HG03060 (cell line): ENCODE measurements at regions not wholly inside any gene's neighbourhood (a gene's known extent, or its start where the extent isn't known, plus 50 kb on each side); places are given as distances from the start of the nearest gene placed in this dataset.

Source experiments
- ATAC-seq: cut with Tn5 transposase; IDR thresholded peaks from one replicate; pipeline ENCODE4 v1.9.1; 2021; ENCODE audit warnings: low read depth, moderate number of reproducible peaks; ENCODE audit not compliant: unreplicated experiment

GRCh38 chr4:17128268-17128667, 229.8 kb upstream of the LDB2 start:
- no peak for ATAC-seq

- ATAC-seq, result no peak
These were observed 228.0 kb upstream of the LDB2 start for GRCh38 chr4:17126321-17126966.

DNA sequence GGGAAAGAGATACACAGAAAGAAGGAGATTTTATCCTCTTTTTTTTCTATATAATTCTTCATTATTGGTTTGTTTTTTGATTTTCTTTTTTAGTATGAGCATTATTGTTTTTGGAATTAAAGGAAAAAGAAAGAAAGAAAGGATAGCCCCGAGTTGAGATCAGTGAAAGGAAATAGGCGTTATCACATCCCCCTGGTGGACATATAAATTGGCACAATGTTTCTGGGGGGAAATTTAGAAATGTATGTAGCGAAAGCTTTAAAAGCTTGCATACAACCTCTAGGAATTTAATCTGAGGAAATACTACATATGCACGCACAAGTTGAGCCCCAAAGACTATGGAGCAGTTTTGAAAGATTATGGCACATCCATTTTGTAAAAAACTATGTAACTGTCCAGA, 226.3 kb upstream of the LDB2 start:
- no peak for ATAC-seq

DNA sequence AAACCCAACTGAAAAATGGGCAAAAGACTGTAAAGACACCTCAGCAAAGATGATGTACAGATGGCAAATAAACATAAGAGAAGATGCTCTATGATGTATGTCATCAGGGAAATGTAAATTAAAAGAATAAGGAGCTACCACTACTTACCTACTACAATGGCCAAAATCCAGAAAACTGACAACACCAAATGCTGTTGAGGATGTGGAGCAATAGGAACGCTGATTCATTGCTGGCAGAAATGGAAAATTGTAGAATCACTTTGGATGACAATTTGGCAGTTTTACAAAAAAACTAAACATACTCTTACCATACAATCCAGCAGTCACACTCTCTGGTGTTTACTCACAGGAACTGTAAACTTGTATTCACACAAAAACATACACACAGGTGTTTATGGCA, 222.3 kb upstream of the LDB2 start:
- no peak for ATAC-seq

GRCh38 chr4:17117746-17118145, 219.3 kb upstream of the LDB2 start:
- no peak for ATAC-seq

GRCh38 chr4:17115583-17115982, 217.1 kb upstream of the LDB2 start:
- no peak for ATAC-seq

DNA sequence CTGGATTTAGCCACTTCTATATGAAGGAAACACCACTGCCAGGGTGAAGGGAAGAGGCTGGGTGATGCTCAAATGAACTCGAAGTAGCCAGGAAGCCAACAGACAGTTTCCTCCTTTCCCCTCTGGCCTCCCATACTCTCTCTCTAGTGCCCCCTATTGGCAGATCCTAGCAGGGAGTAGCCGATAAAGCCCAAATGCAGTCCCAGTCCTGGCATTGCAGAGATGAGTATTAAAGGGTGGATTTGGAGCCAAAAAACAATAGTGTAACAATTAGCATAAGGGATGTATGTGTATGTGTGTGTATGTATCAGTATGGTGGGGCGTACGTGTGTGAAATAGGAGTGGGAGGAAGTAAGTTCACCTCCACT, 213.8 kb upstream of the LDB2 start:
- no peak for ATAC-seq

DNA sequence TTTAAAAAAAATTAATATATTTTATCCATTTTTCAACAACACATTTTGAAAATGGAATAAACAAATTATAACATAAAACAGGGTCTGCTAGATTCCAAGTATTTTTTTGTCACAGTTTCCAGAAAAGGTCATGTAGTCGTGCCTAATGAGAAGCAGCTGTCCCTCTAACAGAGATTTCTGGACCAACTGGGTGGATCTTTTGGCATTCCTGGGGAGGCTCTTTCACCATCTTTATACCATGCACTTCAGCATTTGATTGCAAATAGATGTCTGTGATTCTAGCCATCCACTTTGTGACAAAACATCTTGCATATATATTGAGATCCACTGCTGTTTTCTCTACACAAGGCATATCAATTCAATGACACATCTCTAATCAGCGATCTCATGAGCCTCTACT, 210.7 kb upstream of the LDB2 start:
- no peak for ATAC-seq

DNA sequence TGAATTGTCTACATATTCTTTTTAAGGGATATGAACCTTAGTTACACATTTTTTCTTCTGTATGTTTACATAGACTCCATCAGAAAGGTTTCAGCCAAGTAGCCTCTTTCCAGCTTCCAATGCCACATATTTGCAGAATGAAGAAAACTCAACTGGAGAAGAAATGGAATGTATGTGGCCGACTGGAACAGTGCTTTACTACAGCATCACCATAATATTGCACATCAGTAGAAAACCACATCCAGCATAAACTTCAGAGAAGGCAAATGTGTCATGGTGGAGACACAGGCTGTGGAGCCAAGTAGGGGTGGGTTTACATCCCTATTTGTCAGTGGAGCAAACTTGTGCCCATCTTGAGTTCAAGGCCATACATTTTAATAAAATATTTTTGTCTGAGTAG, 204.8 kb upstream of the LDB2 start:
- no peak for ATAC-seq

- ATAC-seq, result no peak
These were observed 200.6 kb upstream of the LDB2 start for GRCh38 chr4:17098996-17099395.

- ATAC-seq, result no peak
These were observed 200.0 kb upstream of the LDB2 start for GRCh38 chr4:17098401-17098800.

DNA sequence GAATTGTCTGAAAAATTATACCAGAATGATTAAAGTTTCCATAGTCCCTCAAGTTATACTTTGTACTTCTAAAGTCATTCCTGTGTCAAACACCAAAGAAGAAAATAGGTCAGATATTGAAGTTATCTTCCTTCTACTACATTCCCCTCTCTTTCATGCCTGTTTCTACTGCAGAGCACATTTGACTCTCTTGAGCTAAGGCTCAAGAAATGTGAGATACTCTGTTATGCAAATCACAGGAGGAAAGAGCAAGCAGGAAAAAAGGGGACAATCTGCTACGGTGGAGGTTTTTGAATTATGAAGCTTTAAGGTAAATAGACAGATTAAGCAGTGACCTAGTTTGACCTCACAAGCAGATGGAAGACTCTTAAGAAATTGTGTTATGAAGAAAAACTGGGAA, 198.9 kb upstream of the LDB2 start:
- no peak for ATAC-seq

- ATAC-seq, result no peak
These were observed 198.2 kb upstream of the LDB2 start for GRCh38 chr4:17096692-17097091.

- no peak for ATAC-seq
These were observed 197.3 kb upstream of the LDB2 start for GRCh38 chr4:17095771-17096170.

DNA sequence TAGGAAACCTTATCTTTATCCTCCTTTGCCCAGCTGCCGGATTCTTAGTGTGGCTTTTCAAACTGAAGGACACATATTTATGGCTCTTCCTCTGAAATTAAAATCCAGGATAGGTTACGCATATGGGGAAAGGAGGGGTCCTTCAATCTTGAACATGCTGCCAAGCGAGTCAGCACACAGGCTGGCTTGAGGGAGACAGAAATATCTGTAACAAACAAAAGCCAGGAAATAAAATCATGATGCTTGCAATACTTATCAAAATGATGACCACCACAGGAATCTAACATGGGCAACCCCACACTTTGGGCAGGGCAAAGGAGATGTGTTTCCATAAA, 196.4 kb upstream of the LDB2 start:
- ATAC-seq, result no peak

DNA sequence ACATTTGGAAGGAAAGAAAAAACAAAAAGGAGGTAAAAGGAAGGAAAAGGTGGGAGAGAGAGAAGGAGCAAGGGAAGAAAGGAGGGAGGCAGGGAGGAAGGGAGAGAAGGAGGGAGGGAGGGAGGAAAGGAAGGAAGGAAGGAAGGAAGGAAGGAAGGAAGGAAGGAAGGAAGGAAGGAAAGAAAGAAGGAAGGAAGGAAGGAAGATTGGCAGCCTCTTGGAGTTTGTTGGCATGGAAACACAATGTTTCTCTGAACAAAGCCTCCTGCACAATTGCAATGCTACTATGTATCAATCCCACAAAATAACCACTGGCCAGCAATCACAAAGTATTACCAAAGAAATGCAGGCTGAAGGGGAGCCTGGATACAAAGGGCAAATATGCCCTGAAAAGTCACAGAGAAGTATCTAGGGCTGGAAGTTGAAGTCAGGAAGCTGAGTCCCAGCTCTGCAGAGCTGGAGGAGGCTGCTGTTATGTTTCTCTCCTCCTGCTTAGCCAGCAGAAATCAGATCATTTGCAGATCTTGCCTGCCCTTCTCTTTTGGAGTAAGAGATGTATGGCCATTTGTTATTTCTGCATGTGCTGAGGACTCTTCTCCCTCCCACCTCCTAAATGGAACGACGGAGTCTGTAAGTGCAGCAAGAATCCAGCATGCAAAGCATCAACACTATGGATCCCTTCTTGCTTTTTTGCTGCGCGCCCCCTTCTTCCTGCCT, 195.9 kb upstream of the LDB2 start:
- ATAC-seq, result no peak

DNA sequence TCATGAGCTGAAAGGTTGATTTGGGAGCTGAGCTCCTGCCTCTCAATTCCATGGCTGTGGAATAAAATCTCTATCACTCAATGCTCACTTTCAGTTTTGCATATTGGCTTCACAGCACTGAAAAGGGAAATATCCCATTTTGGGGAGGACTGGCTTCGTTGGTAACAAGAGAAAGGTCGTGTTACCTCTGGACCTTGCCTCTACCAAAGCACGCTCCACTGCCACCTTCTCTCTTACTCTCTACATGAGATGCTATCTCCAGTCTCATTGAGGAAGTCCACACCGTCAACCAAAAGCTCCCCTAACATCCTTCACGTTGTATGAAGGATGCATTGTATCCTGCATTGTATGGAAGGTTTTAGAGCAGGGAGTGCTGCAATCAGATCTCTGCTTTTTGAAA, 195.0 kb upstream of the LDB2 start:
- ATAC-seq, result no peak

- peak; percentile 88 for ATAC-seq
These were observed 194.4 kb upstream of the LDB2 start for GRCh38 chr4:17092736-17093437.

DNA sequence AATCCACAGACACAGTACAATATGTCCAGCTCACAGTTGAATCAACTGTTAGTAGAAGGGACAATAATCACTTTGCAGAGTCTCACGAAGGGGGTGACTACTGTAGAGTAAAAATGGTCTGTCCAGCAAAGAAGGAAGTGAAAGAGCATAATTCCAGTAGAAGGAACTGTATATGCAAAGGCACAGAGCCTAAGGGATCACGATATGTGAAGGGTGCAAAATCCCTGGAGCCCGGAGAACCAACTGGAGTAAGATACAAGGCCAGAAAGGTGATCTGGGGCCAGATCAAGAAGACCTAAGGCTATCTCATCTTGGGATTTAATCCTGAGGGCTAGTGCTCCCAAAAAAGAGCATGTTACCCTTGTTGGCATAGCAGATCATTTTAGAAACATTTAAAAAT, 192.7 kb upstream of the LDB2 start:
- no peak for ATAC-seq

DNA sequence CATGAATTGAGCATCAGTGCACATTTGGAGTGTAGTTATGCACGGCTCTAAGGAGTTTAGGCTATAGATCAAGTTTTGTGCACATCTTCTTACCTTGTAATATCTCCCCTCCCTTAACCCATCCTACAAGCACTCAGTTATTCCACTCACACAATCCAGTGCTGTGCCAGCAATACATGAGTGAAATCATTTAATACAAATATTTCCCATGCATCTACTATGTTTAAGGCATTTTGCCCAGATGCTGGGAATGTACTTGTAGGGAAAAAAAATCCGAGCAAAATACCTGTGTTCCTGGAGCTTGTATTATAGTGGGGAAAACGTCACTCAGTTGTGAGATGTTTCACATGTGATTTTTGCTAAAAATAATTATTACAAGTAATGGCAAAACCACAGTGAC, 191.6 kb upstream of the LDB2 start:
- no peak for ATAC-seq

DNA sequence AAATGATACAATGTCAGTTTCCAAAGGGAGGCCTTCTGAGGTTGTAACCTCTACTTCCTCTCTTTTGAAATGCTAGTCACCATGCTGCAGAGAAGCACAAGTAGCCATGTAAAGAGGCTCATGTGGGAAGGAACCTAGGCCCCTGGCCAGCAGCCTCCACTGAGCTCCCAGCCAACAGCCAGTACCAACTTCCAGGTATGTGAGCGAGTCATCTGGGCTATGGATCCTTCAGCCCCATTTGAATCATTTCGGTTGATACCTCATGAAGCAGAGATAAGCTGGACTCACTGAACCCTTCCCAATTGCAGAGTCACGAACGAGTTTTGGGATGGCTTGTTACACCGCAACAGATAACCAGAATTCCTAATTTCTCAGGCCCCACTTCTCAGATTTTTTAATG, 187.0 kb upstream of the LDB2 start:
- no peak for ATAC-seq

GRCh38 chr4:17082186-17082585, 183.7 kb upstream of the LDB2 start:
- no peak for ATAC-seq
